HL-60 (cell line): ENCODE measurements at regions not wholly inside any gene's neighbourhood (a gene's known extent, or its start where the extent isn't known, plus 50 kb on each side); places are given as distances from the start of the nearest gene placed in this dataset.

ENCODE experiments used
- DNase-seq, 2 experiments: peaks; one replicate each; pipeline ENCODE4 v3.0.0-alpha.2; 2010 to 2020; ENCODE audit warnings: low read depth in 1 of 2, low spot score in 1 of 2
- H3K27ac ChIP-seq: fragments of 250-450 bp; sonication (Bioruptor Pico); replicated peaks from 2 replicates; pipeline ENCODE4 v1.5.1; 2020; ENCODE audit warnings: mild to moderate bottlenecking, moderate library complexity
- H3K27me3 ChIP-seq: fragments of 250-450 bp; sonication (Bioruptor Pico); 2 replicates; pipeline ENCODE4 v1.5.1; 2021; ENCODE audit warnings: mild to moderate bottlenecking, moderate library complexity; ENCODE audit not compliant: insufficient read depth, poor library complexity, severe bottlenecking
- H3K4me3 ChIP-seq: replicated peaks from 2 replicates; pipeline ENCODE4 v1.5.1; 2011; ENCODE audit warnings: mild to moderate bottlenecking, control low read depth, low read length; ENCODE audit not compliant: insufficient read depth
- GABPA ChIP-seq: IDR thresholded peaks from 2 replicates; pipeline ENCODE4 v1.6.1; 2012; ENCODE audit warnings: low read depth
- POLR2AphosphoS5 ChIP-seq: IDR thresholded peaks from 2 replicates; pipeline ENCODE4 v1.6.1; 2012; ENCODE audit warnings: low read depth
- SPI1 ChIP-seq: IDR thresholded peaks from 2 replicates; pipeline ENCODE4 v1.6.1; 2012; ENCODE audit warnings: low read depth, mild to moderate bottlenecking, borderline replicate concordance
- TF ChIP-seq, protein P1 (sequence below): IDR thresholded peaks from 2 replicates; pipeline ENCODE4 v1.6.1; 2012; ENCODE audit warnings: low read depth; ENCODE audit not compliant: insufficient replicate concordance
- TF ChIP-seq, protein P2 (sequence below): IDR thresholded peaks from one replicate; pipeline ENCODE4 v1.5.1; 2011; ENCODE audit warnings: low read length, control low read depth, inconsistent platforms; ENCODE audit not compliant: insufficient read depth

DNA sequence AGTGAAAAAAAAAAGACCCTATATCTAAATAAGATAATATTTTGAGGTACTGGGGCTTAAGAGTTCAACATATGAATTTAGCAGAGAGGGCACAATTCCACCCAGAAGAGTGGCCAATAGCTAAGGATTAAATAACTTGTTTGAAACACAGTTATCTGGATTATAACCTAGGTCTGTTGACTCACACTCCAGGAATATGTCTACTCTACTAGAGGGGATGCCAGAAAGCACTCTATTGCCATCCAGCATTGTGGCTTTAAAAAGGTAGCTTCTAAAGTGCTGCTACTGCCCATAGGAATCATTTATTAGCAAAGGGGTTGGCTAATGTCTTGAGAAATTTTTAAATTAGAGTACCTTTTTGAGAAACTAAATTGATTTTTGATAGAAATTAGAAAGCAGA lies 102.2 kb downstream of the PPP1R3A start:
- DNase-seq = no peak
- no peak for TF ChIP-seq SPI1
- TF ChIP-seq, protein P1, sequence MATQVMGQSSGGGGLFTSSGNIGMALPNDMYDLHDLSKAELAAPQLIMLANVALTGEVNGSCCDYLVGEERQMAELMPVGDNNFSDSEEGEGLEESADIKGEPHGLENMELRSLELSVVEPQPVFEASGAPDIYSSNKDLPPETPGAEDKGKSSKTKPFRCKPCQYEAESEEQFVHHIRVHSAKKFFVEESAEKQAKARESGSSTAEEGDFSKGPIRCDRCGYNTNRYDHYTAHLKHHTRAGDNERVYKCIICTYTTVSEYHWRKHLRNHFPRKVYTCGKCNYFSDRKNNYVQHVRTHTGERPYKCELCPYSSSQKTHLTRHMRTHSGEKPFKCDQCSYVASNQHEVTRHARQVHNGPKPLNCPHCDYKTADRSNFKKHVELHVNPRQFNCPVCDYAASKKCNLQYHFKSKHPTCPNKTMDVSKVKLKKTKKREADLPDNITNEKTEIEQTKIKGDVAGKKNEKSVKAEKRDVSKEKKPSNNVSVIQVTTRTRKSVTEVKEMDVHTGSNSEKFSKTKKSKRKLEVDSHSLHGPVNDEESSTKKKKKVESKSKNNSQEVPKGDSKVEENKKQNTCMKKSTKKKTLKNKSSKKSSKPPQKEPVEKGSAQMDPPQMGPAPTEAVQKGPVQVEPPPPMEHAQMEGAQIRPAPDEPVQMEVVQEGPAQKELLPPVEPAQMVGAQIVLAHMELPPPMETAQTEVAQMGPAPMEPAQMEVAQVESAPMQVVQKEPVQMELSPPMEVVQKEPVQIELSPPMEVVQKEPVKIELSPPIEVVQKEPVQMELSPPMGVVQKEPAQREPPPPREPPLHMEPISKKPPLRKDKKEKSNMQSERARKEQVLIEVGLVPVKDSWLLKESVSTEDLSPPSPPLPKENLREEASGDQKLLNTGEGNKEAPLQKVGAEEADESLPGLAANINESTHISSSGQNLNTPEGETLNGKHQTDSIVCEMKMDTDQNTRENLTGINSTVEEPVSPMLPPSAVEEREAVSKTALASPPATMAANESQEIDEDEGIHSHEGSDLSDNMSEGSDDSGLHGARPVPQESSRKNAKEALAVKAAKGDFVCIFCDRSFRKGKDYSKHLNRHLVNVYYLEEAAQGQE = no peak
- TF ChIP-seq GABPA = no peak
- TF ChIP-seq POLR2AphosphoS5 = no peak
- TF ChIP-seq, protein P2, sequence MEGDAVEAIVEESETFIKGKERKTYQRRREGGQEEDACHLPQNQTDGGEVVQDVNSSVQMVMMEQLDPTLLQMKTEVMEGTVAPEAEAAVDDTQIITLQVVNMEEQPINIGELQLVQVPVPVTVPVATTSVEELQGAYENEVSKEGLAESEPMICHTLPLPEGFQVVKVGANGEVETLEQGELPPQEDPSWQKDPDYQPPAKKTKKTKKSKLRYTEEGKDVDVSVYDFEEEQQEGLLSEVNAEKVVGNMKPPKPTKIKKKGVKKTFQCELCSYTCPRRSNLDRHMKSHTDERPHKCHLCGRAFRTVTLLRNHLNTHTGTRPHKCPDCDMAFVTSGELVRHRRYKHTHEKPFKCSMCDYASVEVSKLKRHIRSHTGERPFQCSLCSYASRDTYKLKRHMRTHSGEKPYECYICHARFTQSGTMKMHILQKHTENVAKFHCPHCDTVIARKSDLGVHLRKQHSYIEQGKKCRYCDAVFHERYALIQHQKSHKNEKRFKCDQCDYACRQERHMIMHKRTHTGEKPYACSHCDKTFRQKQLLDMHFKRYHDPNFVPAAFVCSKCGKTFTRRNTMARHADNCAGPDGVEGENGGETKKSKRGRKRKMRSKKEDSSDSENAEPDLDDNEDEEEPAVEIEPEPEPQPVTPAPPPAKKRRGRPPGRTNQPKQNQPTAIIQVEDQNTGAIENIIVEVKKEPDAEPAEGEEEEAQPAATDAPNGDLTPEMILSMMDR = no peak
- Histone ChIP-seq H3K27me3 (no peaks in the 10 kb centered on the region), H3K4me3 (no peak overlapping the region), H3K27ac (no peak overlapping the region)

DNA sequence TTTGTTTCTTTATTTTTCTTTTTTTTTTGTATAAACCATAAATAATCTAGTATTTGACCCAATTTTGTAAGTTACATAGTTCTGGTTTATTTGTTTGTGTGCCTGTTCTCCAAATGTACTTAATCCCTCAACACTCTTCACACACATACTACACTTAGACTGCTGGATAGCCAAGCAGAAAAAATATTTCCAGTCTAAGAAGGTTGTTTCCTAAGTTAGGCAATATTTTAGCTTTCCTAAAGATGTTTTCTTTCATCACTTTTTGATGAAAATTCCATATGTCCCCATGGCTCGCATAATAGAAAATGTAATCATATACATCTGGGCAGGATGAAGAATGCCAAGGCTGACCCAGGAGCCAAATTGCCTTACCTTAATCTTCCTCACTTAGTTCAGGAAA lies 105.3 kb downstream of the PPP1R3A start:
- TF ChIP-seq GABPA = no peak
- TF ChIP-seq, protein P1 = no peak
- TF ChIP-seq SPI1 = no peak
- no peak for TF ChIP-seq POLR2AphosphoS5
- no peak overlapping the region for H3K4me3 ChIP-seq
- no peak for DNase-seq
- H3K27me3 ChIP-seq = no peaks in the 10 kb centered on the region
- no peak overlapping the region for H3K27ac ChIP-seq

DNA sequence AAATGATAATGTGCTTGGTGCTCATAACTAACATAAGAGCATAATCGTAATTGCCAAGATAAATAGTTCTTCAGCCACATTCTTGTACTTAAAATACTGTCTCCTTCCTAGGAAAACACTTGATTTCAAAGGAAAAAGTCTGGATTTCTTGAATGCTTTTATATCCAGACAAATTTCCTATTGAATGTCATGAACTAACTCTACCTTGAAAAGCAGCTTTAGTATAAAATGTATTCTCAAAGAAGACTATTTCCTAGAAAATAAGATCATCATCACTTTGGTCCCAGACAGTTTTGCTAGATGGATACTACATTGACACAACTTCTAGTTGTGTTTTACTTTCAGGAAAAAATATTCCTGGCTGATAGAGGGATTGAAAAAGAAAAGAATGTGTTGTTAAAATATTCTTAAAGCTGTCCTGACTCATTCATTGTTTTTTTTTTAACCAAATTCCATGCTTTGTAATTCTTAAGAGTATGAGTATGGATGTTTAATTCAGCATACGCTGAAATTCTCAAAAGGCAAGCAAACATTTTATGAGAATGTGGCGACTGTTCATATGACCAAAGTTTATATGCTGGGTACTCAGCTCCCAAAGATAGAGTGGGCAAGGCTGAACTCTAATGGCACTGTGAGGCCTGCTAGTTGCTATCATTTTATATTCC lies 106.1 kb downstream of the PPP1R3A start:
- Histone ChIP-seq H3K27ac (no peak overlapping the region), H3K4me3 (no peak overlapping the region), H3K27me3 (no peaks in the 10 kb centered on the region)
- DNase-seq = no peak
- TF ChIP-seq, protein P2 = no peak
- no peak for TF ChIP-seq SPI1
- TF ChIP-seq POLR2AphosphoS5 = no peak
- TF ChIP-seq, protein P1 = no peak
- TF ChIP-seq GABPA = no peak
